ENCODE measurements at regions not wholly inside any gene's neighbourhood (a gene's known extent, or its start where the extent isn't known, plus 50 kb on each side); places are given as distances from the start of the nearest gene placed in this dataset.

DNA sequence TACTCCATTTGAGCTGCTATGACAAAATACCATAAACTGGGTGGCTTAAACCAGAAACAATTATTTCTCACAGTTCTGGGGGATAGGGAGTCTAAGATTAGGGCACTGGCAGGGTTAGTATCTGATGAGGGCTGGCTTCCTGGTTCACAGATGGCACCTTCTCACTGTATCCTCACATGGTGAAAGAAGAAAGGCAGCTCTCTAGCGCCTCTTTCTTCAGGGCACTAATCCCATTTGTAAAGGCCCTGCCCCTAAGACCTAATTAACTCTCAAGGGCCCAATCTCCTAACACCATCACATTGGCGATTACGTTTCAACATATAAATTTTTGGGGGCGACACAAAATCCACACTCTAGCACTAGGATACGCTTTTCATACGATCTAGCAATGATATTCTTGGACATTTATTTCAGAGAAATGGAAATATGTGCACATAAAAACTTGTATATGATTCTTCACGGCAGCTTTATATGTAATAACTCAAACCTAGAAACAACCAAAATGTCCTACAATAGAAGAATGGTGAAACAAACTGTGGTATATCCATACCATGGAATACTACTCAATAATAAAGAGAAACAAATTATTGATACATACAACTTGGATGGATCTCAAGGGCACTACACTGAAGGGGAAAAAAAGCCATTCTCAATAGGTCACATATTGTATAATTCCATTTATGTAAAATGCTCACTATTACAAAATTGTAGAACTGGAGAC lies 111.0 kb downstream of the BCL2L11 start:
- TF ChIP-seq CTCF (conservative IDR thresholded peaks at IDR 0.05; ENCODE audit: low read length): no peak
- TF ChIP-seq EZH2phosphoT487 (IDR thresholded peaks at IDR 0.05; ENCODE audit: borderline replicate concordance): no peak
